HG02610 (cell line): ENCODE measurements at regions not wholly inside any gene's neighbourhood (a gene's known extent, or its start where the extent isn't known, plus 50 kb on each side); places are given as distances from the start of the nearest gene placed in this dataset.

Source experiments
- ATAC-seq: cut with Tn5 transposase; IDR thresholded peaks from one replicate; pipeline ENCODE4 v1.9.1; 2021; ENCODE audit warnings: mild to moderate bottlenecking, moderate library complexity; ENCODE audit not compliant: unreplicated experiment

GRCh38 chr3:106773795-106774194 is 603.4 kb upstream of the CCDC54 start:
- no peak for ATAC-seq

- ATAC-seq = no peak
These were observed 594.0 kb upstream of the CCDC54 start for GRCh38 chr3:106783231-106783630.

GRCh38 chr3:106789276-106789675 is 588.0 kb upstream of the CCDC54 start:
- ATAC-seq = no peak

GRCh38 chr3:106792716-106793115 is 584.5 kb upstream of the CCDC54 start:
- ATAC-seq = no peak

- no peak for ATAC-seq
These were observed 582.8 kb upstream of the CCDC54 start for GRCh38 chr3:106794442-106794841.

DNA sequence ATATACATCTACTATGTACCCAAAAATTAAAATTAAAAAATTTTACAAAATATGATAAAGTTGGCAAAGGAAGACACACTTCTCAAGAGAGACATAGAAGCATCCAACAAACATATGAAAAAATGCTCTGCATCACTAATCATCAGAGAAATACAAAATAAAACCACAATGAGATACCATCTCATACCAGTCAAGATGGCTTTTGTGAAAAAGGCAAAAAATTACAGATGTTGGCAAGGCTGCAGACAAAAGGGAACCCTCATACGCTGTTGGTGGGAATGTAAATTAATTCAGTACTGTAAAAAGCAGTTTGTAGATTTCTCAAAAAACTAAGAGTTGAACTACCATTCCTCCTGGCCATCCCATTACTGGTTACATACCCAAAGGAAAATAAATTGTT is 581.7 kb upstream of the CCDC54 start:
- no peak for ATAC-seq

DNA sequence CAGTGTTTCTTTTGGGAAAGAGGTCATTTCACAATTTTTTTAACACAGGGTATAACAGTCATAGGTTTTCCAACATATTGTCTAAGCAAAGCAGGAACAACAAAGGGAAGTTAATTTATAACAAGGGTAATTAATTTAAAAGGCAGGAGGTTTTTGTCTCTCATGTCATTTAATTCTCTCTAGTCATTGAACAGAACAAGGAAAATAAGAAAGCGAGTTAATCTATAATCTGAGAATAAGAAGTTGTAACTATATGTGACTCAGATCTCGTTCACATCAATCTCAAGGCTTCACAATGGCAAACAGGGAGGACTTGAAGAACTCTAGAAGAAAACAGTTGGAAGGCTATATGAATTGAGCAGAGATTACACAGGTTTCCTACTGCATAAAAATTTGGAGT is 579.8 kb upstream of the CCDC54 start:
- ATAC-seq = no peak

- no peak for ATAC-seq
These were observed 571.6 kb upstream of the CCDC54 start for GRCh38 chr3:106805625-106806024.

GRCh38 chr3:106806964-106807363 is 570.3 kb upstream of the CCDC54 start:
- no peak for ATAC-seq

- ATAC-seq = no peak
These were observed 568.2 kb upstream of the CCDC54 start for GRCh38 chr3:106809041-106809440.

DNA sequence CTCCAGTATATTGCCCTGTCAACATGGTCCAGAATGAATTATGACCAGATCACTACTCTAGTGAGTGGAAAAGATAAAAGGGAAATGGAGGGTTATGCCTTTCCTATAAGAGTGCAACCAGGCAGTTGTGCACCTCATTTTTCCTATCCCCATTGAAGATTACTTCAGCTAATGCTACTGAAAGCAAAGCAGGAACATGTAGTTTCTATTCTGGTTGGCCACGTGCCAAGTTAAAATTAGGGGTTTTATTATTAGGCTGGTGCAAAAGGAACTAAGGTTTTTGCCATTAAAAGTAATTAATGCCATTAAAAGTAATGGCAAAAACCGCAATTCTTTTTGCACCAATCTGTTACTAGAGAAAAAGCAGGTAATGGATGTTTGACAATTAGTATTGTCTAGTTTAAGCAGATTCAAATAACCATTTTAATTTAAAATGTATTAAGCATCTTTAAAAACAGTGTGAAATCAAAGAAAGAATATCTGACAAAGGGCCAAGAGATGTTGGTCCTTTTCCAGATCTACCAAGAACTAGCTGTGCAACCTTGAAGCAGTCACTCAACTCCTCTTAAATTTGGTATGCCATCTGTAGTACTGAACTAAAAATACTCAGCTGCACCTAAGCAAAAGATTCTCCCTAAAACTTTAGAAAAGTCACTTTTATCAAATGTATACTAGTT is 567.5 kb upstream of the CCDC54 start:
- no peak for ATAC-seq

DNA sequence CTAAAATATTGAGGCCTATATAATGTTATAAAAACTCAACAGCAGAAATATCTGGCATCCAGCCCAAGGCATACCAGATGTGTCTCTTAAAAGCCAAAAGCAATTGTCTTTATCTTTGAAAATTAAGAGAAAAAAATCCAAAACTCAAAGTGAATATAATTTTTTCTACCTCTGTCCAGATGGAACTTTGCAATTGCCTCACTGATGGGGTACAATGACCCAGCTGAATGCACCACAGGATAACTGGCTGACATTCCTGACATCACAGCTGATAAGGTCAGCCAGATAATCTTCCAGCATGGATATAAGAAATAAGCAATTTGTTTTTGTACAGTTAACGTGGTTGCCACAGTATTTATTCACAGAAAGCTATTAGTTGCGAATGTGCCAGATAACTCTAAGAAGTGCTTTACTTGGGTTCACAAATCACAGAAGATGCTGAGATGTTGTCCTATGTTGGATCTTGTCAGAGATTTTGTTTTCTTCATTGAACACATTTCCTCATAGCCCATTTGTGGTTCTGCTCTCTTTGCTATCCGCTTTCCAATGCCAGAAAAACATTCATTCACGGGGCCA is 566.9 kb upstream of the CCDC54 start:
- ATAC-seq = no peak

DNA sequence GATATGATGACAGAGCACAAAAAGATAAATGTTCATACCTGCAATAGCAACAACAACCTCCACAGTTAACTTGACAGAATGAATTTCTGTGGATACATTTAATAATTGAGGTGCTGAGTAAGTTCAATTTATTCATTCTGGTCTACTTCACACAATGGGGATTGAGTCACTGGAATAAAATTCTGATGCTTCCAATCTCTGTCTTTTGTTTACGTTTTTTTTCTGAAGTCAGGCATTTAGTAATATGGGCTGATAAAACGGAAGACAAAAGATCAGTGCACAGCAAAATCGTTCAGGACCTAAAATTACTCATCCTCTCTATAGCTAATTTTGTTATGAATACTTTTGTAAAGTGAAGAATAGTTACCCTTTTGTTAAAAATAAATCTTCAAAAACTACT is 565.9 kb upstream of the CCDC54 start:
- no peak for ATAC-seq

- ATAC-seq = no peak
These were observed 563.5 kb upstream of the CCDC54 start for GRCh38 chr3:106813742-106814141.

DNA sequence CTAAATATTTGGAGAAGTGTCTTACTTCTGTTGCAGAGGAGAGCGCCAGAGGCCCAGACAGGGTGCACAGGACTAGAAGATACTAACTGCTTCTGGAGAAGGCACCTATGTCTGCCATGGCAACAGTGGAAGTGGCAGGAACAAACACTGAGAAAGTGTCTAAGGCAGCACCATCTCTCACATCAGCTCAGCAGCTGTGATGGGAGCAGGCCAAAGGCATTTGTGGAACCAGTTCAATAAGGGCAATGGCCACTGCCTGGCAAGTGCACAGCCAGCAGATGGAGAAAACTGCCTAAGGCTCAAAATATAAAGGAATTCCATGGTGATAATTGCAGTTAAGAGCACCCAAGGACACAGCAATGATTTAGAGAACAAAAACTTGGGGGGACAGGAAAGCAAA is 563.0 kb upstream of the CCDC54 start:
- ATAC-seq = no peak

DNA sequence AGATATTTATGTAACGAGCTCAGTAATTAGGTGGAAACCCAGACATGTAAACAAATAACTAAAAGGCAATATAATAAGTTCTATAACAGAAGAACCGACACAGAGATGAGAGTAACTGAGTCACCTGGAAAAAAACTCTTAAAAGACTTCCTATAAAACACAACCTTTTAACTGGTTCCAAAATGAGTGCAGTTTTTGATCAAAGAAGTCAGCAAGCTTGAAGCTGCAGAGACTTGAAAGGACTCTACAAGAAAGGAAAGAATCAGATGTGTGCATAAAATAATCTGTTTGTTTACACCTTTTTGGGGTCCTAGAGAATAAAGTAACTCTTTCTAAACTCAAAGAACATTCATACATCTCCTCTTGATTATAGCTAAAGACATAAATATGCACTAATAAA is 560.4 kb upstream of the CCDC54 start:
- ATAC-seq = no peak

GRCh38 chr3:106817706-106818105 is 559.5 kb upstream of the CCDC54 start:
- ATAC-seq = no peak

- ATAC-seq = no peak
These were observed 557.8 kb upstream of the CCDC54 start for GRCh38 chr3:106819440-106819839.

- ATAC-seq = no peak
These were observed 556.4 kb upstream of the CCDC54 start for GRCh38 chr3:106820726-106821362.

DNA sequence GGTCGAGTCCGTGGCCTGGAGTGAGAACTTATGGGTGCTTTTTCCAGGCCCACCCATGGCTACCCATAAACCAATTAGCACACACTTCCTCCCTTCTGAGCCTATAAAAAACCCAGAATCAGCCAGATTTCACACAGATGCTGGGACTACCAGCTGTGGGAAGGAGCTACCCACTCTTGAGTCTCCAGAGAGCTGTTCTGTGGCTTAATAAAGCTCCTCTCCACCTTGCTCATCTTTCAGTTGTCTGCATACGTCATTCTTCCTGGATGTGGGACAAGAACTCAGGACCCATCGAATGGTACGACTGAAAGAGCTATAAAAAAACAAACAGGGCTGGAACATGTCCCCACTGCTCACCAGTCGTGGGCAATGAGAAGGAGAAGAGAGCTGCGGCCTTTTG is 555.4 kb upstream of the CCDC54 start:
- ATAC-seq = no peak

GRCh38 chr3:106822204-106822603 is 555.0 kb upstream of the CCDC54 start:
- no peak for ATAC-seq

DNA sequence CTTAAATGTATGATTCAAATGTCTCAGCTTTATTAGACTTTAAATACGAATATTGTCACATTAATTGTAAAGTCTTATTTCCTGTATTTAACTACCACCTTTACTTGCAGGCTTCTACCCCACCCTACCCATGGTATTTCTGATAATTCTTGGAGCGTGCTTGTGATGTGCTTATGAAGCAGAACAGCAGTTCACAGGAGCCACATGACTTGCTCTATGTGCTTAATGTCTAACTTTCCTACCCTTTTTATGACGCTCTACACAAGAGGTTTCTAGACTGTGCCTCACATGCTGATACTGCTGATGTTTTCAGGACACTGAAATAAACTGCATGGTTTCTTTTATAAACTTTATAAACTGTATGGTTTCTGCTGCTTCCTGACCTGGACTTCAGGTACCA is 553.5 kb upstream of the CCDC54 start:
- no peak for ATAC-seq

- peak; percentile 49 for ATAC-seq
These were observed 552.4 kb upstream of the CCDC54 start for GRCh38 chr3:106824856-106825255.
